ENCODE measurements at regions not wholly inside any gene's neighbourhood (a gene's known extent, or its start where the extent isn't known, plus 50 kb on each side); places are given as distances from the start of the nearest gene placed in this dataset.
A peak's percentile ranks its signal among the peaks of the same experiment; 100 is the strongest.

GRCh38 chr4:184534511-184535391 lies 60.4 kb upstream of the IRF2 start:
- peaks cover 13% of the 10 kb centered on the region for H3K4me1 ChIP-seq (ENCODE audit: insufficient read depth)
- 31 to 43% (median 33%) methylated on average over 5 of the region's 5 CpGs for WGBS, 3 donors
- peak overlapping the region in 1 of 2 donors; percentile 97 for H3K27ac ChIP-seq
- no peaks in the 10 kb centered on the region for H3K27me3 ChIP-seq
- no peaks in the 10 kb centered on the region for H3K36me3 ChIP-seq
- DNase-seq = no peak
- intact Hi-C loops (cut with DNase I) = loop anchor here (5.0 to 10.0 kb wide), 10 partner anchors 57 to 690 kb away; partner anchors contain the start of gene IRF2 (in 2 of the 4)
- no peaks in the 10 kb centered on the region for H3K9me3 ChIP-seq
- TF ChIP-seq POLR2A (IDR thresholded peaks at IDR 0.05) (no peak), EP300 (IDR thresholded peaks at IDR 0.05) (no peak)
- TF ChIP-seq, protein P1, sequence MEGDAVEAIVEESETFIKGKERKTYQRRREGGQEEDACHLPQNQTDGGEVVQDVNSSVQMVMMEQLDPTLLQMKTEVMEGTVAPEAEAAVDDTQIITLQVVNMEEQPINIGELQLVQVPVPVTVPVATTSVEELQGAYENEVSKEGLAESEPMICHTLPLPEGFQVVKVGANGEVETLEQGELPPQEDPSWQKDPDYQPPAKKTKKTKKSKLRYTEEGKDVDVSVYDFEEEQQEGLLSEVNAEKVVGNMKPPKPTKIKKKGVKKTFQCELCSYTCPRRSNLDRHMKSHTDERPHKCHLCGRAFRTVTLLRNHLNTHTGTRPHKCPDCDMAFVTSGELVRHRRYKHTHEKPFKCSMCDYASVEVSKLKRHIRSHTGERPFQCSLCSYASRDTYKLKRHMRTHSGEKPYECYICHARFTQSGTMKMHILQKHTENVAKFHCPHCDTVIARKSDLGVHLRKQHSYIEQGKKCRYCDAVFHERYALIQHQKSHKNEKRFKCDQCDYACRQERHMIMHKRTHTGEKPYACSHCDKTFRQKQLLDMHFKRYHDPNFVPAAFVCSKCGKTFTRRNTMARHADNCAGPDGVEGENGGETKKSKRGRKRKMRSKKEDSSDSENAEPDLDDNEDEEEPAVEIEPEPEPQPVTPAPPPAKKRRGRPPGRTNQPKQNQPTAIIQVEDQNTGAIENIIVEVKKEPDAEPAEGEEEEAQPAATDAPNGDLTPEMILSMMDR (IDR thresholded peaks at IDR 0.05) = no peak
- H3K4me3 ChIP-seq = no peak overlapping the region

DNA sequence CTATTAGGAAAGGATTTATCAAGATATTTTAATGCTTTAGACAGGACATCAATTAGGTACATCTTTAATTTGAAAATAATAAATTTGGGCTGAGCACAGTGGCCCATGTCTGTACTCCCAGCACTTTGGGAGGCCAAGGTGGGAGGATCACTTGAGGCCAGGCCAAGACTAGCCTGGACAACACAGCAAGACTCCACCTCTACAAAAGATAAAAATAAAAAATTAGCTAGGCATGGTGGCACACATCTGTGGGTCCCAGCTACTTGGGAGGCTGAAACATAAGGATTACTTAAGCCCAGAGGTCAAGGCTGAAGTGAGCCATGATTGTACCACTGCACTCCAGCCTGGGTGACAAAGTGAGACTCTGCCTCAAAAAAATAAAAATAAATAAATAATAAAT lies 59.6 kb upstream of the IRF2 start:
- Histone ChIP-seq H3K27me3 (no peaks in the 10 kb centered on the region), H3K9me3 (no peaks in the 10 kb centered on the region), H3K36me3 (no peaks in the 10 kb centered on the region), H3K27ac (peak overlapping the region in 1 of 2 donors; percentile 97), H3K4me1 (ENCODE audit: insufficient read depth) (peaks cover 13% of the 10 kb centered on the region), H3K4me3 (no peak overlapping the region)
- intact Hi-C loops (cut with DNase I) = loop anchor here in 3 of 4 donors (10.0 kb wide), 5 partner anchors 59 to 689 kb away; partner anchors contain the start of gene IRF2 (in 1 of the 3)
- TF ChIP-seq POLR2A (IDR thresholded peaks at IDR 0.05) (no peak), EP300 (IDR thresholded peaks at IDR 0.05) (no peak)
- TF ChIP-seq, protein P1 (IDR thresholded peaks at IDR 0.05) = no peak
- DNase-seq = no peak

- TF ChIP-seq EP300 (IDR thresholded peaks at IDR 0.05) = no peak
- Histone ChIP-seq H3K9me3 (no peaks in the 10 kb centered on the region), H3K27me3 (no peaks in the 10 kb centered on the region), H3K4me1 (ENCODE audit: insufficient read depth) (peaks cover 10% of the 10 kb centered on the region), H3K36me3 (no peaks in the 10 kb centered on the region), H3K4me3 (no peak overlapping the region), H3K27ac (no peak overlapping the region)
- WGBS, 3 donors = 89 to 92% (median 91%) methylated on average over 2 of the region's 2 CpGs
- no peak for DNase-seq
- intact Hi-C loops (cut with DNase I) = loop anchor here in 3 of 4 donors (10.0 kb wide), 5 partner anchors 56 to 686 kb away; partner anchors contain the start of gene IRF2 (in 1 of the 3)
These were observed 56.7 kb upstream of the IRF2 start for GRCh38 chr4:184531008-184531407.

GRCh38 chr4:184529283-184529682 lies 54.9 kb upstream of the IRF2 start:
- peaks cover 5% of the 10 kb centered on the region for H3K4me1 ChIP-seq (ENCODE audit: insufficient read depth)
- no peak overlapping the region for H3K4me3 ChIP-seq
- H3K27me3 ChIP-seq = no peaks in the 10 kb centered on the region
- DNase-seq = no peak
- H3K9me3 ChIP-seq = no peaks in the 10 kb centered on the region
- intact Hi-C loops (cut with DNase I) = no loop called here
- H3K36me3 ChIP-seq = no peaks in the 10 kb centered on the region
- no peak overlapping the region for H3K27ac ChIP-seq
- no peak for TF ChIP-seq POLR2A (IDR thresholded peaks at IDR 0.05)
- TF ChIP-seq, protein P1 (IDR thresholded peaks at IDR 0.05) = no peak
- no peak for TF ChIP-seq EP300 (IDR thresholded peaks at IDR 0.05)
- 87 to 90% (median 89%) methylated on average over 5 of the region's 5 CpGs for WGBS, 3 donors

- WGBS, 3 donors = 70 to 82% (median 82%) methylated on average over 3 of the region's 3 CpGs
- H3K27ac ChIP-seq = no peak overlapping the region
These were observed 54.4 kb upstream of the IRF2 start for GRCh38 chr4:184528713-184529112.

More at GRCh38 chr4:184528713-184529112, 54.4 kb upstream of the IRF2 start:
- H3K4me1 ChIP-seq (ENCODE audit: insufficient read depth) = peaks cover 3% of the 10 kb centered on the region
- H3K27me3 ChIP-seq = no peaks in the 10 kb centered on the region
- H3K9me3 ChIP-seq = no peaks in the 10 kb centered on the region
- DNase-seq = no peak
- no peak overlapping the region for H3K4me3 ChIP-seq
- no peaks in the 10 kb centered on the region for H3K36me3 ChIP-seq
- TF ChIP-seq POLR2A (IDR thresholded peaks at IDR 0.05) (no peak), EP300 (IDR thresholded peaks at IDR 0.05) (no peak)
- TF ChIP-seq, protein P1 (IDR thresholded peaks at IDR 0.05) = no peak
- intact Hi-C loops (cut with DNase I) = no loop called here
